GM21390 (cell line): ENCODE measurements at regions not wholly inside any gene's neighbourhood (a gene's known extent, or its start where the extent isn't known, plus 50 kb on each side); places are given as distances from the start of the nearest gene placed in this dataset.
"Not testable (repeated sequence)": the region's sequence is repeated elsewhere in the genome, so short reads cannot be mapped to it uniquely, and the experiment has no call there.

ENCODE experiments used
- ATAC-seq: cut with Tn5 transposase; IDR thresholded peaks from one replicate; pipeline ENCODE4 v1.9.1; 2021; ENCODE audit not compliant: unreplicated experiment

DNA sequence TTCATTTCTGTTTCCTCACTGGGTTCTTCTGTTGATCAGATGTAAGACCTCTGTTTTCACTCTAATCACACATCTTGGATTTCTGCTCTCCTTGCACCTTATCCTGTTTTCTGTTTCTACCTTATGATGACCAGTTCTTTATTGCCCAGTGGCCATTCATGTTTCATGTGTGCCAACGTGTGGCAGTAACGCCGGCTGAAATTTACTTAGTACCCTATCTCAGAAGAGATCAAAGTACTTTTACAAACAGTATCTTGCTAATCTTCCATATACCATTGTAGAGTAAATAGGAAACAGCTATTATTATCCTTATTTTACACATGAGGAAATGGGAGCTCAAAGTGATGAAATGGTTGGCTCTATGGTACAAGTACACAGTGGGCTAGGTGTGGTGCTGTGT lies 74.0 kb downstream of the GATA3 start:
- ATAC-seq, result no peak

DNA sequence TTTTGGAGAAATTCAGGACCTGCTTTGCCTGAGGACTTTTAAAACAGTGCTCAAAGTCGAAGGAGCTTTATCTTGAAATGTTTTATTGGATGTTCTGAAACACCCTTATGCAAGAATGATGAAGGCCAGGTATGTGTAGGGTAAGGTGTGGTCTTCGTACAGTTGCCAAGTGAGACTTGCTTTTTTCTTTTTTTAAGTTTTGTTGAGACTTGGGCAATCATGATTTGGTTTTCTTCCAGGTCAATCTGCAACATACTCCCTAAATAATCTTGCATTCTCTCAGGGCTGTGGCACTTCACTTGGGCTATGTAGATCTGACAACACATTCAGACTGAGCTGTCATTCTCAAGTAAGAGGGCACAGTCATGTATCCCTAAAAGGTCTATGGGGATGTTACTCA lies 75.0 kb downstream of the GATA3 start:
- ATAC-seq, result no peak

DNA sequence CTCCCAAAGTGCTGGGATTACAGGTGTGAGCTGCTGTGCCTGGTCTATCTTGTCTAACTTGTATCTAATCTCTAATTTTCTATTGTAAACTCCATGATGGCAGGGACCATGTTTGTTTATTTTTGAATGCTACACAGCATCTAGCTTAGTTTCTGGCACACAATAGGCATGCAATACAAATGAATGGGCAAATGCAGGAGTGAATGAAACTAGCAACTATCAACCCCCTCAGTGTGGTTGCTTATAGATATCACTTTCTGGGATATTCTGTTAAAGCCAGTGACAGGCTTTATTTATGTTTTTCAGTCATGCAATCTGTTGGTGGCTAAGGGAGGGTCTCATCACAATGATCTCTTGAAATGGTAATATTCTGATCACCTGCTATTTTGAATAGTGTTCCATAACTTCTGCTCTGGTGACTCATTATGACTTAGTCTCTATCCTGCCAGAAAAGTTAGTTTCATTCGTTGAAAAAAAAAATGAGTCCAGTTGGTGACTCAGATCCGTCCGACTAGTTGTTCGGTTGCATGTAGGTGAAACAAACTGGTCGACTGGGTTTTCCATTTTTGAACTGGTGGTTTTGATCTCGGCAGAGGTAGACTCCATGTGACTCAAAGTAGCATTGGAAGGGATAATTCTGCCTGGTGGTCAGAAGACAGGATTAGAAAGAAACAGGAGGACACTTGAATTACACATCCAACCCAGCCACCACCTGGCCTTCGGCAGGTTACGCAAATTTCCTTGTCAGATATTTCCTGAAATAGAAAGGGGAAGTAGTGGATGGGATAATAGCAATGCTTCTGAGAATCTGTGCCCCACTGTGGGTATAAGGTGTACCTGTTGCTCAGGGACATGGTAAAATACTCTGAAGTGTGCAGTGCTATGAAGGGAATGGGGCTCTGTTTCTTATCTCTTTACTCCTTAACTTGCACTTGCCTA lies 76.8 kb downstream of the GATA3 start:
- peak; percentile 57 for ATAC-seq

DNA sequence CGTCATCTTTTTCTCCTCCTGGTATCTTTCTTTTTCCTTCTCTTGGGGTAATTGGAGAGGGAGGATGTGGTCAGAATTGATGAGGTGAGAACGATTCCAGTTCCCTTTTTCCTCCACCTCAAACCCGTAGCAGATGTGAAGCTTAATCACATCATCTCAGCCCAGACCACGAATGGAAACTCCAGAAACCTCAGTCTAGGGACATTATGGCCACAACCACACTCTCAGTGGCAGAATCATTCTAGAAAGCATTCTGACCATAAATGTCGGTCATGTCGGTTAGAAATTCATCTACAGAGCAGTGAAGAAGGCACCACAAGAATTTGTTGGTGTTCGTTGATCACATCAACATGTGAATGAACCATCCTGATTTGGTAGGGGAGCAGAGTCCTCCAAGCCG lies 78.7 kb downstream of the GATA3 start:
- ATAC-seq, result peak; percentile 67

DNA sequence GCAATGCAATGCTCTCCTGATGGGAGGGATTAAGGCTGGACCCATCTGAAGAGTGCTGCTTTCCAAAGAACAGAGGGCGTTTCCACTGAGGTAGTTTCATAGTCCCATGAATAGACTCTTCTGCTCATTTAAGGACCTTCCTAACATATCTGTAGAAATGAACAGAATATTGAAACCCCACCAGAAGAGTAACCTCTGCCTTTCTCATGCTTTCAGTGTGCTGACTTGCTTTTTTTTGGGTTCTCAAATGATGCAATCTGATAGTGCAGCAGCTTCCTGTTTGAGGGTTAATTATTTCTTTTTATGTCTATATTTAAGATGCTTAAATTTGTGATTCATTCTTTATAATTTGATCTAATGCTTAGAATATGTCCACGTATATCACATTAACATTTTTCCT lies 82.2 kb downstream of the GATA3 start:
- no peak for ATAC-seq

DNA sequence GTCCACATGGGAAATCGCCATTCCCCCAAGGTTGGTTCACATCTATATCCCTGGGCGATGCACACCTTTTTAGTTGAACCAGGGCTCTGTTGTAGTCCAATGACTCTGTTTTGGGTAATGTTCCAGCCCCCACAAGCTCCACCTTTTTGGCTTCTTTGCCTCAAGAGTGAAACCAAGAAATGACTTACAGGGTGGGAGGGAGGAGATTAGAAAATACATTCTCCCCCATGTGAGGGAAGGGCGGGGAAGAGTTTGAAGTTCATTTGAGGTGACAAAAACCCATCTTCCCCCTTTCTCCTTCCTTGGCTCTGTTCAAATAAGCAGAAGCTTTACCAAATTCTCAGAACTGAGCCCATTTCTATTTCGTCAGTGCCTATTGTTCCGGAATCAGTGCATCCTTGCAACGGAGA lies 82.8 kb downstream of the GATA3 start:
- no peak for ATAC-seq

DNA sequence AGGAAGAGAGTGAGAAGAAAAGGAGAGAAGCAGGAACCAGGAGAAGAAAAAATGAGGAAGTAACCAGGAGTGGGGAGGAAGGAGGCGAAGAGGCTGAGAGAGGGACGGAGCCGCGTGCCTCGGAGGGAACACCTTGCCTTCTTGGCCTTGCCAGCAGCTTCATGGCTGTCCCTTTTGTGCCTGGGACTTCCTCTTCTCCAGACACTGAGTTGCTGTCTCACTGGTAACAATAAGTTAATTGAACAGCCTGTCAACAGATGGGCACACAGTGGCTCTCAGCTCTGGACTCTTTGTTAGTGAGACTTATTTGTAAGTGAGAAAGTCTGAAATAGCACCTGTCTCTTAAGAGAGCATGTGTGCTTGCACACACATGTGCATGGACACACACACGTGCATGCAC lies 83.2 kb downstream of the GATA3 start:
- no peak for ATAC-seq

DNA sequence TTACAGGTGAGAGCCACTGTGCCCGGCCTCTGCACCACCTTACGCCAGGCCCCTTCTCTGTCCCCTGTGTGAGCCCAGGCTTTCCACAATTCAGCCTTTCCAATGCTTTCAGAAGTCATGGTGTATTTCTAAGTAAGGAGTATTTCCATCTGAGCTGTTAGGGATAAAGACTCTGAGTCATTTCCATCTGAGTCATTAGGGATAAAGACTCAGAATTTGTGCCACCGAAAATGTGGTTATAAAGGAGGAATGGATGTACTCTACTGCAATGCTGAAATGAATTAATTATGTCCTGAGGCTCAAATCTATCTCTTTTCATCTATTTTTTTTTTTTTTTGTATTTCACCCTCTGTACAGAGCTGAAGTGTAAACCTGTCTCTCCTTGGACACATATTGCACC lies 84.0 kb downstream of the GATA3 start:
- no peak for ATAC-seq

DNA sequence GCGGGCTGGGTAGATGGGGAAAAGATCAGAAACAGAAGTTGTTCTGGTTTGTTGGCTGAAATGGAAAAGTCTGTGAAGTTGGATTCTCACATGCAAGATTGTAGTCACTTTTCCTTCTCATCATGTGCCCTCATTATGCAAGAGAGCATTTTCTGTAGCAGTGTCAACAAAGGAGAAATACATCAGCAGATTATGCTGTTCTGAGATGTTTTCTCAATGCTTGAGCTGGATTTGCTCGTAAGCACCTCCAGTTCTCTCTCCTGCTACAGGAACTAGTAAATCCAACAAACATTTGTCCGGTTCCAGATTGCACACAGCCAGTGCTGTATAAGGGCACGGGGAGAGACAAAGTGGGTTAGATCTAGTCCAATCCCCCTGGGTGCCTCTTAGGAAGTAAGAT lies 90.0 kb downstream of the GATA3 start:
- no peak for ATAC-seq

DNA sequence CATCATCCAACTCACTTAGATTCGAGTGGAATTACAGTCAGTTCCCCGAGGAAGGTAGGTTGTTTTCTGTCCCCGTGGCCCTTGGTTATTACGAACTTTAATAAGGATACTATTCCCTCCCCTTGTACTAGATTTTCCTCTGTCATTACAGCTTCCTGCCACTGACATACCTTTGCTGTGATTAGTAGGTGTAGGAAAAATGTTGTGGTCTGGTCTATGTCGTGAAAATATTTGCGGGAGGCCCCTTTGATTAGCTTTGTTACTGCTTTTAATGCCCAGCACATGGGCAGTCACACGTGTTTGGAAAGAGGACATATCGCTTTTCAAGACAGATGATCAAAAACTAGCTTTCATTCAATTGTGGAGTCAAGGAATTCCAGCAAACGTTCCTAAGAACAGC lies 92.2 kb downstream of the GATA3 start:
- ATAC-seq, result no peak

DNA sequence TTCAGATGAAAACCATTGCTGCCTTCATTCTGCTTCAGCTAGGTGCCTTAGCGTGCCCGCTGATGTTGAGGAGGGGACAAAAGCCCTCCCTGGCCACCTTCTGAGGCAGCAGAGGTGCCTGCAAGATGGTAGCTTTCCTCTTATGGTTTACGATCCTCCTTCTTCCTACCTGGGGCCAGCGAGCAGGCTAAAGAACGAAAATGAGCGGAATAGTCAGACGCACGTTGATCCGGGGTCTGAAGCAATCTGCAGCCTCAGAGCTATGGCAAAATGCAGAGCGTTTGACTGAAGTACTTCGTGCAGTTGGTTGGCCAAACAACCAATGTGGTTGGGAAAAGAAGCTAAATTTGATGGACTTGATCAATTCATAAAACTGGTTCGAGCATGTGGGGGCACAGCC lies 95.5 kb downstream of the GATA3 start:
- ATAC-seq, result no peak

DNA sequence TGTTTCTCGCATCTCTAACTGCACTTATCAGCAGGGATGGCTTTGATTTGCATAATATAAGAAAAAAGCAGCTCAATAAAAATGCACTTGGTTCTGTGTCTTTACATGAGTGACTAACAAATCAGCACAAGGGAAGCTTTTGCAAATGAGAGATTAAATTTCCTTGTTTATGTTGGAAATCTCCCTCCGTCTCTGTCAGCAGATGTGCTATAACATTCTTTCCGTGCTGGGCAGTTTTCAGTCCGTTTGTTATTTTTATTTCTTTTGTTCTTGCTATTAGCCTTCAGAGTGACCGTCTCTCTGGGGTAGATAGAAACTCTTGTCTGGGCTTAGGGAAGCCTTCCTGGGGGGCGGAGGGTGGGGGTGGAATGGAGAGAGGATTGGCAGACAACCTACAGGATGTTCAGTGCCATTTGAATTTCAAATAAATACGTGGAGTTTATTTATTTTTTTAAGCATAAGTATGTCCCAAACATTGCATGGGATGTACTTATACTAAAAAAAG lies 96.0 kb downstream of the GATA3 start:
- no peak for ATAC-seq

DNA sequence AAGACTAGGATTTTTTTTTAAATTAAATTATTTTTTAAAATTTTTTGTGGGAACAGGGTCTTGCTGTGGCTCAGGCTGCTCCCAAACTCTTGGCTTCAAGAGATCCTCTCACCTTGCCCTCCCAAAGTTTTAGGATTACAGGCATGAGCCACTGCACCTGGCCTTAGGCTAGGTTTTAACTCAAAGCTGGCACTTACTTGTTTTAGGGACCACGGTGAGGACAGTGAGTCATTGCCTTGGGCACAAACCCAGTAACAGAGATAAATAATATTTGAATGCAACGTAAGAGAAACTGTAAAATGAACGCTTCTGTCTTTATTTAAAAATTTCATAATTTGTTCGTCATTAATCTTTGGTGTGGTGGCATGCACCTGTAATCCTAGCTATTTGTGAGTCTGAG lies 96.6 kb downstream of the GATA3 start:
- ATAC-seq, result no peak

DNA sequence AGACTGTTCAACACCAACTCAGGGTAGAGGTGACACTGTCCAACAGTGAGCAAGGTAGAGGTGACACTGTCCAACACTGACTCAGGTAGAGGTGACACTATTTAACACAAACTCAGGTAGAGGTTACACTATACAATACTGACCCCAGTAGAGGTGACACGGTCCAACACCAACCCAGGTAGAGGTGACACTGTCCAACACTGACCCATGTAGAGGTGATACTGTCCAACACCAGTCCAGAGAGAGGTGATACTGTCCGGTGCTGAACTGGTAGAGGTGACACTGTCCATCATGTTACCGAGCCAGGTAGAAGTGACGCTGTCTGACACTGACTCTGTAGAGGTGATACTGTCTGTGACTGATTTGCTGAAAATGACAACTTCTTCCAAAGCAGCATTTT lies 102.4 kb downstream of the GATA3 start:
- no peak for ATAC-seq

DNA sequence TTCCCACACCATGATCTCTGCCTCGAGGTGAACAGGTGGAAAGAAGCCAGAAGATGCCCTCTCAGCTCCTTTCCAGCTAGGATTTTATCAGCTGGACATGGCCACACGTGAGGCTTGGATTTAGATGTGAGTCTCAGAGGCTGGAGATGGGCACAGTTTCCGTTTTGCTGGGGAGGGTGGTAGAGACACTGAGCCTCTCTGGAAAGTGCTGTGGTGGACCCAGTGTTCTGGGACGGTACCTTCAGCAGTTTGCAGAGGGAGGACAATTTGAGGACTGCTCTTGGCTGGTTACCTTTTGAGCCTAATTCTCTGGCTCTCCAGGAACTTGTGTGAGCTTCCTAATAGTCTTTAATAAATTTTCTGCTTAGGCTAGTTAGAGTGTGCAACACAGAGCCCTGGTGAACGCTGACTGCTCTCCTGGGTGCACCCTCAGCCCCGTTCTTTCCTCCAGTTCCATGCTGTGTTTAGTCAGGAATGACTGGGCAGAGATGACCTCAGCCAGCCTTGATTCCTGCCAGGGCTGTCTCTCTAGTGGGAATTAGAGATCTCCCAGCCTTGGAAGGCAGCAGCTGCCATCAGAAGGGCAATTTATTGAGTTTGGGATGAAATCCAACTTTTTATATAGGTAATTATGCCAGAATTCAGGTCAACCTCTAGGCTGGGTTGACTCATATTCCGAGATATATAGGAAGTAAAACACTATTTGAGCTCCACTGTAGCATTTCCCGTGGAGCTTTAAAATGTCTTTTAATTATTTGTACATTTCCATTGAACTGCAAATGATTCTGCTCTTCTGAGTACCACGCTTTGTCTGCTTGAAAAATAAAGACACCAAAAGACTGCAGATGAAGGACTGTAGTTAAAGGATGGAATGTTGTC lies 103.9 kb downstream of the GATA3 start:
- ATAC-seq, result no peak

DNA sequence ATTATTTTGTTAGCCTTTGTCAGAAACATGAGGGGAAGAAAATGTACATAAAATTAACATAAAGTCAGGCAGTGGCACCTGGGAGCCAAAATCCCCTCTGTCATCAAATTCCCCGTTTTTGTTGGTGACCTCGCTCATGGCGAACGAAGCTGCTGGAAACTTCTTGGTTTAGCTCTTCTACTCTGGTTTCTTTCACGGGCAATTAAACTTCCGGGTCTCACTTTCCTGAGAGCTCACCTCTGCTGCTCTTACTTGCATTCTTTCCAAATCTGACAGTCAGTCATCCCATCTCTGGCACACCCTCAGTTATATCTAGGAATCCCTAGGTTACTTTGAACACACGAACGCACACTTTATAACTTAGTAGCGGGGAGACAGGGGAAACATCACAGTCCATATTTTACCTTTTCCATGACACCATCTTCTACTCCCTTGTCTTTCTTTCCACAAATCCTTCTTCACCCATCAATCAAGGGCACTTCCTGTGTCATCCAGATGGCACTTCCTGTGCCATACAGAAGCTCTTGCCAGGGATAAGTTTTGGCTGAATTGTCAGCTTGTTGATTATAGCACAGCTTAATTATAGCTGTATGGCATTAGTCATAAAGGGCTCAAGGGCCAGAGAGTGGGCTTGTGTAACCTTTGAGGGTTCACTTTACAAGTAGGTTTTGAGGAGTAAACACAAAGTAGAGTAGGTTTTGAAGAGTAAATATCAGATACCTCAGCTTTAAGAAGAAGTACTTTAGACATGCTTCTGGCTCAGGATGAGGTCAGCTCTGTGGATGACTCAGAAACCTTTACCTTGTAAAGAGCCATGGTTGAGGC lies 105.1 kb downstream of the GATA3 start:
- ATAC-seq, result no peak

DNA sequence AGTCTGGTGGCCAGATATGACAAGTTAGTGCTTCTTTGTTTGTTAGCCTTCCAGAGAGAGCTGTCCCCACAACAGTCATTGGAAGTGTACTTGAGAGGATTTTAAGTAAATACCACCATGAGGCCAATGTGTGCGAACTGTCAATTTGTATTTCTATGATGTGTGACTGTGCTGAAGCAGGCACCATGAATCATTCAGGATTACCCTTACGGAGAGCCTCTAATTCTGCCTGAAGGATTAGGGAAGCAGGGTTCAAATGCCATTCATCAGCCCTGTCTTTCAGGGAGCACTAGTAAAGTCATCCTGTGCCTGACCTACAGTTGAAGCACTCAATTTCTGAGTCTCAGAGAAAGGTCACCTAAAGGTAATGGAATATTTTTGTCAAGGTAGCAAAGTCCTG lies 109.3 kb downstream of the GATA3 start:
- ATAC-seq, result no peak

DNA sequence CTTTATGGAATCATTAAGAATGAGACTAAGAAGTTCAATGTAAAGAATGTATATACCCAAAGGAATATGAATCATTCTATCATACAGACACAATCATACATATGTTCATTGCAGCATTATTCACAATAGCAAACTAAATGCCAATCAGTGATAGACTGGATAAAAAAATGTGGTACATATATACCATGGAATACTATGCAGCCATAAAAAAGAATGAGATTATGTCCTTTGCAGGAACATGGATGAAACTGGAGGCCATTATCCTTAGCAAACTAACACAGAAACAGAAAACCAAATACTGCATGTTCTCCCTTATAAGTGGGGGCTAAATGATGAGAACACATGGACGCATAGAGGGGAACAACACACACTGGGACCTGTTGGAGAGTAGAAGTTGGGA lies 110.2 kb downstream of the GATA3 start:
- ATAC-seq, result not testable (repeated sequence)

DNA sequence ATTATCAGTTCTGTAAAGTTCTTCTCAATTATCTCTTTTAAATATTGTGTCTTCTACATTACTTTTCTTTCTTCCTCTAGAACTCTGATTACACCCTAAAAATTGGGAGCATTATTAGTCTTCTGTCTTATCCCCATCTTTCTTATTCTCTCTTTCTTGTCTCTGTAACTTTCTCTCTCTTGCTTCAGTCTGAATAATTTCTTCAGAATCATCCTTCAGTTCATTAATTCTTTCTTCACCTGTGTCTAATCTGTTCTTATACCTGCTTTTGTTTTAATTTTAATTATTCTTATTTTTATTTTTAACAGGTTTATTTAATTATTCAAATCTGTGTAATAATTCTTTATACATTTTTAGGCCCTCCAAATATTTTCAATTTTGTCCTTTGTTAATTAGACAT lies 114.3 kb downstream of the GATA3 start:
- no peak for ATAC-seq

DNA sequence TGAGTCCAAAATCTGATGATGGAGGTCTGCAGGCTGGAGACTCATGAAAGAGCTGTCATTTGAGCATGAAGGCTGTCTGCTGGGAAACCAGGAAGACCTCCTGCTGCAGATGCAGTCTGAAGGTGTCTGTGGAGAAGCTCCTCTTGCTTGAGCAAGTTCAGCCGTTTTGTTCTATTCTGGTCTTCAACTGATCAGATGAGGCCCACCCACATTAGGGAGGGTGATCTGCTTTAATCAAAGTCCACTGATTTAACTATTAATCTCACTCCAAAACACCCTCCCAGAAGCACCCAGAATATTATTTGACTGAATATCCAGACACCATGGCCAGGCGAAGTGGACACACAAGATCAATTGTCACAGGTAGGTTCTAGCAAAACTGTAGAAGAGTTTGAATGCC lies 116.5 kb downstream of the GATA3 start:
- ATAC-seq, result no peak

DNA sequence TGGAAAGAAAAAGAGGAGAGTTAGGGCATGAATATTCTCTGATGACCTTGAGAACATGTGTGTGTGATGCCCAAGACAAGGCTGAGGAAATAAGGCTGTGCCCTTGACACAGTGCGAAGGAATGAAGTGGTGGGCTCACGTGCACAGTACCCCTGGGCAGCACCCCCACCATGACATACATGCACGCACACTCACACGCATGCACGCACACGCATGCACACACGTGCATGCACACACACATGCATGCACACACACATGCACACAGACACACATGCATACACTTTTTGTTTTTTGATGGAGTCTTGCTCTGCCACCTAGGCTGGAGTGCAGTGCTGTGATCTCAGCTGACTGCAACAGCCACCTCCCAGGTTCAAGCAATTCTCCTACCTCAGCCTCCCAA lies 118.1 kb downstream of the GATA3 start:
- no peak for ATAC-seq
